Body of pancreas (tissue), 4 donors: ENCODE measurements at regions not wholly inside any gene's neighbourhood (a gene's known extent, or its start where the extent isn't known, plus 50 kb on each side); places are given as distances from the start of the nearest gene placed in this dataset.
"Not testable (repeated sequence)": the region's sequence is repeated elsewhere in the genome, so short reads cannot be mapped to it uniquely, and the experiment has no call there.

Experiments used
- ATAC-seq: fragments of 150-250 bp; one replicate; pipeline ENCODE4 v1.9.1; 2016
- DNase-seq, 4 donors: peaks; one replicate each; pipeline ENCODE4 v3.0.0-alpha.2; 2019
- H3K27ac ChIP-seq, 4 donors: fragments of 200-600 bp; sonication (generic); 1 replicate in 3 of 4; 2 replicates in 1 of 4; pipeline versions ENCODE4 v1.5.1 to v1.6.1; 2016 to 2019; ENCODE audit warnings: mild to moderate bottlenecking in 1 of 4, mixed read lengths in 1 of 4, moderate library complexity in 1 of 4
- H3K27me3 ChIP-seq, 2 donors: fragments of 200-600 bp; sonication (generic); one replicate each; pipeline ENCODE4 v1.6.0; 2016; ENCODE audit warnings: mild to moderate bottlenecking in 1 of 2
- H3K36me3 ChIP-seq, 2 donors: fragments of 200-600 bp; sonication (generic); replicated peaks in 1 of 2; 2 replicates each; pipeline ENCODE4 v1.5.1; 2016; ENCODE audit warnings: low read depth in 2 of 2; ENCODE audit not compliant: insufficient read depth in 1 of 2
- H3K4me1 ChIP-seq: fragments of 200-600 bp; sonication (generic); one replicate; pipeline ENCODE4 v1.6.0; 2016
- H3K4me3 ChIP-seq, 2 donors: fragments of 200-600 bp; sonication (generic); 1 replicate in 1 of 2; 2 replicates in 1 of 2; pipeline ENCODE4 v1.5.1; 2016 to 2019
- H3K9me3 ChIP-seq, 3 donors: fragments of 200-600 bp; sonication (generic); 1 replicate in 2 of 3; 2 replicates in 1 of 3; pipeline ENCODE4 v1.5.1; 2016
- CTCF ChIP-seq, 7 experiments: fragments of 450-650 bp in 4 of 7; fragments of 200-600 bp in 3 of 7; sonication (generic) in 3 of 7; IDR thresholded peaks; one replicate each; pipeline ENCODE4 v1.5.1; 2016 to 2019; ENCODE audit warnings: antibody characterized with exemption in 7 of 7
- POLR2A ChIP-seq, 3 donors: fragments of 450-650 bp; IDR thresholded peaks; one replicate each; pipeline ENCODE4 v1.6.1; 2016; ENCODE audit warnings: antibody characterized with exemption in 3 of 3, mild to moderate bottlenecking in 2 of 3
- WGBS, 2 donors: methylation state at CpG; one replicate each; pipeline ENCODE4 v1.1.5; 2017; 5-methylcytosine and 5-hydroxymethylcytosine counted together
- intact Hi-C: fragments of 100-400 bp; cut with DNase I; formaldehyde crosslinking; loops from one replicate; pipeline ENCODE4 v1.15.1; 2023

GRCh38 chr4:189228726-189229125 is 711.9 kb upstream of the FRG1 start:
- 43 to 55% methylated on average over 1 of the region's 1 CpG for WGBS, 2 donors
- Histone ChIP-seq H3K4me1 (no peaks in the 10 kb centered on the region), H3K27ac (no peak overlapping the region), H3K4me3 (no peak overlapping the region), H3K36me3 (no peaks in the 10 kb centered on the region), H3K27me3 (no peaks in the 10 kb centered on the region), H3K9me3 (no peaks in the 10 kb centered on the region)
- TF ChIP-seq CTCF (IDR thresholded peaks at IDR 0.05) (no peak), POLR2A (IDR thresholded peaks at IDR 0.05) (no peak)
- no peak for DNase-seq
- intact Hi-C loops = no loop called here
- ATAC-seq = no peak

- WGBS, 2 donors = 39 to 58% methylated on average over 2 of the region's 2 CpGs
- no peaks in the 10 kb centered on the region for H3K4me1 ChIP-seq
- no peaks in the 10 kb centered on the region for H3K27me3 ChIP-seq
- no peaks in the 10 kb centered on the region for H3K36me3 ChIP-seq
- intact Hi-C loops = no loop called here
- H3K9me3 ChIP-seq = no peaks in the 10 kb centered on the region
- ATAC-seq (no peak), DNase-seq (no peak)
- no peak overlapping the region for H3K4me3 ChIP-seq
- no peak overlapping the region for H3K27ac ChIP-seq
- no peak for TF ChIP-seq POLR2A (IDR thresholded peaks at IDR 0.05)
Observed at GRCh38 chr4:189232274-189232673, 708.4 kb upstream of the FRG1 start.

GRCh38 chr4:189233754-189234153 is 706.9 kb upstream of the FRG1 start:
- H3K4me1 ChIP-seq, intact Hi-C loops, H3K4me3 ChIP-seq, H3K27ac ChIP-seq, H3K36me3 ChIP-seq, H3K27me3 ChIP-seq, ATAC-seq, H3K9me3 ChIP-seq: not testable (repeated sequence)
- WGBS, 2 donors = 0% methylated on average over 1 of the region's 1 CpG; no CpG with 5 or more reads in 1 of the 2 donors
- DNase-seq = peak in 1 of 4 donors; percentile 53

GRCh38 chr4:189234948-189235347 is 705.7 kb upstream of the FRG1 start:
- H3K27ac ChIP-seq, H3K4me1 ChIP-seq, H3K9me3 ChIP-seq, intact Hi-C loops, H3K27me3 ChIP-seq, ATAC-seq, H3K36me3 ChIP-seq, H3K4me3 ChIP-seq: not testable (repeated sequence)
- DNase-seq = peak in 1 of 4 donors; percentile 26

GRCh38 chr4:189235599-189235998 is 705.1 kb upstream of the FRG1 start:
- no peak for TF ChIP-seq CTCF (IDR thresholded peaks at IDR 0.05)
- no peak for TF ChIP-seq POLR2A (IDR thresholded peaks at IDR 0.05)
- Histone ChIP-seq H3K27me3 (no peaks in the 10 kb centered on the region), H3K4me1 (no peaks in the 10 kb centered on the region), H3K36me3 (no peaks in the 10 kb centered on the region), H3K27ac (no peak overlapping the region), H3K4me3 (no peak overlapping the region), H3K9me3 (no peaks in the 10 kb centered on the region)
- intact Hi-C loops = no loop called here
- 75% methylated on average over 6 of the region's 6 CpGs; no CpG with 5 or more reads in 1 of the 2 donors for WGBS, 2 donors
- no peak for DNase-seq
- no peak for ATAC-seq

GRCh38 chr4:189236321-189236720 is 704.4 kb upstream of the FRG1 start:
- 95% methylated on average over 23 of the region's 28 CpGs; no CpG with 5 or more reads in 1 of the 2 donors for WGBS, 2 donors
- not testable (repeated sequence) for DNase-seq

GRCh38 chr4:189237340-189237739 is 703.3 kb upstream of the FRG1 start:
- Histone ChIP-seq H3K4me3 (no peak overlapping the region), H3K27me3 (no peaks in the 10 kb centered on the region), H3K36me3 (no peaks in the 10 kb centered on the region), H3K27ac (no peak overlapping the region), H3K4me1 (no peaks in the 10 kb centered on the region), H3K9me3 (no peaks in the 10 kb centered on the region)
- intact Hi-C loops = no loop called here
- TF ChIP-seq POLR2A (IDR thresholded peaks at IDR 0.05) = no peak
- TF ChIP-seq CTCF (IDR thresholded peaks at IDR 0.05) = no peak
- 80 to 82% methylated on average over 2 to 13 of the region's 13 CpGs for WGBS, 2 donors
- ATAC-seq (no peak), DNase-seq (no peak)

More at GRCh38 chr4:189236321-189236720, 704.4 kb upstream of the FRG1 start:
- H3K4me3 ChIP-seq, H3K4me1 ChIP-seq, intact Hi-C loops, H3K27me3 ChIP-seq, H3K36me3 ChIP-seq, H3K27ac ChIP-seq, ATAC-seq, H3K9me3 ChIP-seq: not testable (repeated sequence)
